SHP77 (cell line): ENCODE measurements at regions not wholly inside any gene's neighbourhood (a gene's known extent, or its start where the extent isn't known, plus 50 kb on each side); places are given as distances from the start of the nearest gene placed in this dataset.

Experiments used
- DNase-seq, 2 experiments: peaks; one replicate each; lab custom pipeline; 2025; lab: John Stamatoyannopoulos, UW

DNA sequence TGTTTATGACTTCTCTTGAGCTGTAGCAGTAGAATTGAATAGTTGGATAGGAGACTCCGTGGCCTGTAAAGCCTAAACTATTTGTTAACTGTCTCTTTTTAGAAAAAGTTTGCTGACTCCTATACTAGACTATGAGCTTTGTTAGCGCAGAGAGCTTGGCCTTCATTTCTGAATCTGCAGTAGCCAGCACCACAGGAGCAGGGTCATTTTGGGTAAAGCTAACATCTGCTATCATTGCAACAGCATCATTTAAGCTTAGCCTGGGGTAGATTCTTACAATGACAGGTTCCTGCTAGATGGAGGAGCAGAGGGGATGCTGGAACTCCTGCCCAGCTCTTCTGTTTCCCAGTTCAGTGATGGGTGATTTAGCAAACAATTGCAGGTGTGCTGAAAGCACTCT, 133.7 kb upstream of the ASTN2 start:
- no peak for DNase-seq

DNA sequence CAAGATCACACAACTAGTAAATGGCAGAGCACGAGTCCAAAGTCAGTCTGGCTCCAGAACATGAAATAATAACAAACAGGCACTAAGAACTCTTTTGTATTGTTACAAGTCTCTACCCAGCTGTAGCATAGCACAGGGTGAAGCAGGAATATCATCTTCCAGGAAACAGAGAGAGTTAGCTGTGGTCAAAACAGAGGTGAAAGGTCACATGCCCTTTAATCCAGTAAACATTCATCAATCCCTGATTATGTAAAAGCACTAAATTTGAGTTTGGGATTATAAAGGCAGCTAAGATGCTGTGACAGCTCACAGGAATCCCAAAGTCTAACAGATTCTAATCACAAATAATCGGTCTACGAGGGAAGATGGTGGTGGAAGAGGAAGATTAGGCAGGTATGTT, 133.0 kb upstream of the ASTN2 start:
- DNase-seq: no peak

DNA sequence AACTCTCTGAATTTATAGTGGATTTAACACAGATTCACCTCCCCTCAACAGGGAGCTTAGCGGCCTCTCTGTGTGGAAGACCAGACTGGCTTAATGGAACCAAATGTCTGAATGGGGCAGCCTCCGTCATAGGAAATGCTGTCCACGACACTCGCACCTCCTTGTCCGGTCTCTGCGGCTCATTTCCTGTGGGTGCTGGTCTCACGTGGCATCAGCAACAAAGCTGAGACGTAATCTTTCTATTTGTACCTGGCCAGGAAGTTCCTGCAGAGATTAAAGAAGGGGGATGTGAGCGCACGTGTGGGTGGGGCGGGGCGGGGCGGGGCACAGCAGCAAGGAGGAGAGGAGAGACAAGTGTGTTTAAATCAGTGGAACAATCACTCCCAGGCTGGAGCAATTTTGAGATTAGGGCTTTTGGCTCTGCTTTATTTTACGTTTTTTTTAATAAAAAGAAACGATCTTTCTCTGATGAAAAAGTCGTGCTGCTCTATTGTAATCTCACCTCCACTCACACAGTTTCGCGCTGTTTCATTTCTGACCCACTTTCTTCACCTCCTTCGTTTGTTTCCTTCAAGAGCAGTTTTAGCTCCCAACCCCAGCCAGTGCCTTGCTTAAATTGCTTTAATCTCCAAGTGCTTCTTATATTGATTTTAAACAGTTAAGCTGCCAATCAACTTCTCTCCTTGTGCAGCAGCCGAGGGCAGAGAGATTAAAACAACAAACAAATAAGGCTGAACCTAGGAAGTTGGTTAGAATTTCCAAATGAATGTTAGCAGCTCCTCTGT, 132.2 kb upstream of the ASTN2 start:
- no peak for DNase-seq

DNA sequence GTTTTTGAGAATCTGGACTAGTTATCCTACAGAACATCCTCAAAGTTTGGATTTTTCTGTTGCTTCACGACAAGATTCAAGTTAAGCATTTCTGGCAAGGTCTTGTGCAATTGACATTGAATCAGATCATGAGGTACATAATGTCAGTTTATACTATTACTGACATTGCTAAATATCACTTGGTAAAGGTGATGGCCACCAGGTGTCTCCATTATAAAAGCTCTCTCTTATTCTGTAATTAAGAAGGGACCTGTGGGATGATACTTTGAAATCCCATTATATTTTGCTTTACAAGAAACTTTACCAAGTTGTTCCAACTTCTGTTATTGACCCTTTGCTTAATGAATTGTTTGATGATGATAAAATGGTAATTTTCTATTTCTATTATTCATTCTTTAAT, 131.0 kb upstream of the ASTN2 start:
- DNase-seq: no peak

DNA sequence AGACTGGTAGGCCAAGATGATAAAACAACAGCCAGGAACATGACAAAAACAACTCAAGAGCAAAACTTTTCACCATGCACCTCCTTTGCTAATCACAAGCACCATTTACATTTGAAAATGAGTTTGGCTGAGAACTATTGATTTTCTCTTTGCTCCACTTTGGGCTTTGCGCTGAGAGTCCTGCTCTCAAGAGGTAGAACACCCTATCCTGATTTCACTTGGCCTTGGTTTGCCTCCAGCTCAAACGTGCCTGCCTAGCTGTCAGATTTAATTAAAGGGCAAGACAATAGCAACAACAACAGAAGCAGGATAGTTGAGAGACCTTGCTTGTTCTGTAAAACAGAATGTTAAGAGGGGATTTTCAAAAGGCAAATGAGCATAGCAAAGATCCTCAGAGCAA, 128.2 kb upstream of the ASTN2 start:
- no peak for DNase-seq

DNA sequence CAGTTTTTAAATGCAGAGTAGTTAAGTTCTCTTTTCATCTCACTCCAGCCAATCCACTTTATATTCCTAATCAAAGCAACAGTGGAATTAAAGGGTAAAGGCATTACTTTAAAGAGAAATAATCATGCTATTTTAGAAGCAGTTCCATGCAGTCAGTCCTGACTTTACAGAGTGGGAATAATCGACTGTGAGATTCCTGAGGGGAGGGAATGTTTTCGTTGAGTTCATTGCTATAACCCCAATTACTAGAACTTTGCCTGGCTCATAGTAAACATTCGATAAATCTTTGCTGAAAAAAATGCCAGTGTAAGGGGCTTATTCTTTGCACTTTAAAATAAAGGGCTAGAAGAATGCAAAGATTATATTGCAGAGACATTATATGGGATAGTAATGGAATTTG, 127.2 kb upstream of the ASTN2 start:
- DNase-seq: no peak

DNA sequence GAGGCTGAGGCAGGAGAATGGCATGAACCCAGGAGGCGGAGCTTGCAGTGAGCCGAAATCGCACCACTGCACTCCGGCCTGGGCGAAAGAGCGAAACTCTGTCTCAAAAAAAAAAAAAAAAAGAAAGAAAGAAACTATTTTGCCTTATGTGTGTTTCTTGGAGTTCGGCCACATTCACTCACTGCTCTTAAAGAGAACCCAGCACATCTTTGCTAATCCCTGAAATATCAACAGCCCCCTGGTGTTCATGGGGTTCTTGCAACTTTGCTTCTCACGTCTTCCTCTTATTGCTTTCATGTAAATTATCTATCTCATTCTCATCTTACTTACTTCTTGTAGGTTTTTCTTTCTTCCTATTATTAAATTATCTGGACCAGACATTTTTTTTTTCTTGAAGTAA, 126.3 kb upstream of the ASTN2 start:
- DNase-seq: no peak

DNA sequence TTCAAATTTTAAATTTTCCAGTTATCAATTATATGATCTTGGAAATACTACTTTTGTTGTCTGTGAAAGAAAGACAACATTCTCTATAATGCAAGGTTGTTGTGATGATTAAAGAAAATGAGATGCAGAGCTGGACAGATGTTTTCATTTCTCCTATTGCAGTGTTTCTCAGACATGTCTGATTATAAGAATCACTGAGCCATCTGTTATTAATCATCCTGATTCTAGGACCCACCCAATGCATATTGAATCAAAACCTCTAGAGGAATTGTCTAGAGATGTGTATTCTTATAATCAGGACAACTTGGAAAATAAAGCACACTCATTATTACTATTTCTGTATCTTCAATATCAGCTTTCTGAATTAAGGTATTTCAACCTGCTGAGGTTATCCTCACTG, 121.1 kb upstream of the ASTN2 start:
- DNase-seq: no peak

DNA sequence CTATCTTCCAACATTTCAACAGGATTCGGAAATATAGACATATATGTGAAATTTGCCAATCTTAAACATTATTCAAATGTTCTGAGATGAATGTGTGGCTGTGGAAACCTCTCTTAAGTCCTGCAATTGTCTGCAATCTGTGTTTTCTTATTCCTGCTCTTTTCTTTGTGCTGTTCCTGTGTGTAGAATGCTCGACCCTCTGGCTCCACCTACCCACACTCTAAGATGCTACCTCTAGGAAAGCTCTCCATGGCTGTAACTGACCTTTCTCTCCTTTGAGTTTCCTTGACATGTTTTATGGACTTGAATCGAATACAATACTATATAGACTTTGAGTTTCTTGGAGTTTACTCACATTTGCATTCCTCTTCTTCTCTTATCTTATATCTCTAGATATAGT, 120.6 kb upstream of the ASTN2 start:
- DNase-seq: no peak

DNA sequence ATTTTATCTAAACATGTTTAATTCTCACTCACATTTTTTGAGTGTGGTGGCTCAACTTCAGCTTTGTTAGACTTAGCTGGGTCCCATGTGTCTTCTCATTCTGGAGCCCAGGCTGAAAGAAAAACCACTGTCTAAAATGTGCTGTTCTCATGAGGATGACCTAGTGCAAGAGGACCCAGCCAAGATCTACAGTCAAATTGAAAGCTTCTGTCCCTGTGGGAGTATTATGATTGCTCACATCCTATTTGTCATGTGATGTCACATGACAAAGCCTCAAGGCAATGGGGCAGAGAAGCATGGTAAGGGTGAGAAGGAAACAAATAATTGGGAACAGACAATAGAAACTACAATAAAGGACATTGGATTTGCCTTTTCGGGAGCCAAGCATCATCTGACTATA, 113.4 kb upstream of the ASTN2 start:
- no peak for DNase-seq

DNA sequence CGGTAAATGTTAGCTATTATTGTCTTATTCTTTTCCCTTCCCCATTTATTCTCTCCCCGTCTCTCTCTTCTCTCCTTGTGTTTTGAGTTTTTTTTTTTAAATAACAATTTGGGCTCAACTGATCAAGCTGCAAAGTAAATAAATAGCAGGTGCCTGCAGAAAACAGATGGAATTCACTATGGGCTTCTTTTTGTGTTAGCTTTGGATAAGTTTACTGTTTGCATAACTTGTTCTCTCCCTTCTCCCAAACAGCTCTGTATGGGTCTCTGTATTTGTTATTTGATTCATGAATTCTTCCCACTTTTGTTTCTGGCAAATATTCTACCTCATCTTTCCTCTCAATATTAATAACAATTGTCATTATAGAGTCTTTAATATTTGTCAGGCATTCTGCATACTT, 111.8 kb upstream of the ASTN2 start:
- no peak for DNase-seq

DNA sequence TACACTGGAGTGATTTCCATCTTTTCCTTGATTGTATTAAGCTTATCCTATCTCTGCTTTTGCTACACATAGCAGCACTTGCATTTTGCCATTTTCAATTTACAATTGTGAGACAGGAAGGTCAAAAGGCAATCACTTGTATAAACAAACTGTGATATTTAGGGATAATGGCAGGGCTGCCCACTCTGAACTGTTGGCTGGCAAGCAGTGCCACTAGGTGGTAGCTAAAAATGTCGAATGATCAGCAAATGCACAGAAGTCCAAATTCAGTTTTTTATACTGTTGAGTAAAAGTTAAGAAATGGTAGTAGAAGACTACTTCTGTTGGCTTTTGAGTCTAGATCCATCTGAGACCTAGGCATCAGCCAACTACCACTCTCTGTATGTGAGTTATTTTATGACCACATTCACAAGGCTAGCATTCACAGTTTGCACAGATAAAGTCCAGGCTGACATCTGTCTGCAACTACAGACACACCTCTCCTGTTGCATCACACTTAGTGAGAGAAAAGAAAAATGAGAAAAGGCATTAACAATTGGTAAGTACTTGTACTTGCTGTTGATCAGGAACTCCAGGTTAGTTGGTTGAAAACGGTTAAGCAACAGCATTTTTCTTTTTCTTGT, 108.8 kb upstream of the ASTN2 start:
- DNase-seq: no peak

DNA sequence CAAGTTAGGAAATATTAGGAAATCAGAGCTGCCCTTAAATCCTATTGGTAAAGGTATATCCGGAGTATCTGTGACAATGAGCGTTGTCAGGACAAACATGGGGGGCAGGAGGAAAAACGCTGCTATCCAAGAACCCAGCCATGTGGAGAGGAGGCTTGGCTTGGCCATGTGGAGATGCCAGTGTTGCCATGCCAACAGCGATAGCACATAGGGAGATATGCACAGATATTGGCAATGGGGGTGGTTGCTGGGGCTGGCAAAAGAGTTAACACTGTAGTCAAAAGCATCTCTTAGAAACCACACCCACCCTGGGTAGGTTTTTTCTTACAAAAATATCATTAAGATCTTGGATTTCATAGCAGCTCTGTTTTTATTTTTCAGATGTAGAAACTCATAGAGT, 106.4 kb upstream of the ASTN2 start:
- DNase-seq: no peak

DNA sequence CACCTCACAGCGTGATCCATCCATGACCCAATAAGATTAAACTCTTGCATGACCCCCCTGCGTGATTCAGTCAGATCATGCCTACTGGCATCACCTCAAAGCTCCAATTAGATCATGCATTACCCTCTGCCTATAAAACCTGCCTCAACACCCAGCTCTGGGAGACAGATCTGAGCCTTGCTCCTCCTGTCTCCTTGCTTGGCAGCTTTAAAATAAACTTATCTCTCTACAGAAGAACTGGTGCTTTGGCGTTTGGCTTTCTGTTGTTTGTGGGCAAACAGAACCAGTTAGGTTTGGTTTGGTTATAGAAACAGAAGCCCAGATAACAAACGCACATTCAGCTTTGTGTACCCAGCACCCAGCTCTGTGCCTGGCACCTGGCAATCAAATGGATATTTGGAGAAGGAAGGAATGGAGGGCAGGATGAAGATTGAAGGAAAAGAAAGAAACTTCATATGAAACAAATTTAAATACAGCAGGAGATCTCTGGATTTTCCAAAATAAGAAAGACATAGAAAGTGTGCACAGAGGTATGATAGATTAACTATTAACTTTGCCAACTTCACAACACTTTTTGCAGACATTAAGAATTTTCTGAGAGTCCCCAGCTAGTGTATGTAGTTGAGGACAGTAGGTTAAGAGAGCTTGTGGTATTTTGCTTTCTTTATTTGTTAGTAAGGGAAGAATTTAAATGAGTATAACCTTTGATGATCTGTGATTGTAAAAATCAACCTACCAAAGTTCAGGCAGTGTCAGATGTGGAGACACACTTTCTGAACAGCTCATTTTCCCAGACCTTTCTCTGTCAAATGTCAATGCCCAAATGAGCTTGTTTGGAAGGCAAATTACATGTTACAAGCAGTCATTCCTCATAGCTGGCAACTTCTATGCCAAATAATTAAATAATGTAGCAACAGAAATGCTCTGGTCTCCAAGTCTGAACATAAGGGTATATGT, 102.1 kb upstream of the ASTN2 start:
- DNase-seq: no peak

DNA sequence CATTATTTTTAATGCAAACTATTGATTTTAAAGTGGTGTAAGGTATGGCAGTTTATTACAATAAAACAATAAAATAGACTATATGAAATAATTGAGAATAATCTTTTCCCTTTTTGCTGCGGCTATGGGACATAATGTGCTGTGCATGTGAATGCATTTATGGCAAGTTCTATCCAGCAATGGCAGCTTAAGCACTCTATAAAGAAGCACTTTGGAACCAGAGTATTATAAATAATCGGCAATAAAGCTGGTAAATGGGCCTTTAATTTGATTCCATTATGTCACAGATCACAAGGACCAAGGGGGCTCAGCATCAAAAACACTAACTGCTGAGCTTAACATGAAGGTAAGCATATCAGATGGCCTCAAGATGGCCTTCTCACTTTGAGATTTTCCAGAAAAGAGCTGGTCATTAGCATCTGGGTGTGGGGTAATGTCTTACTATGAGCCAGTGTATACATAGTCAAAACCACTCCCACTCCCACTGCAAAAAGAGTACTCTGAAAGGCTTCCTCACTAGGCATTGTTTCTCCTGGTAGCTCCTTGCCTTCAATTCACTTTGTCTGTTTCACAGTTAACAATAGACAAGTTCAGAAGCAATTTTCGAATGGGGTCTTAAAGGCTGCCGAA, 97.1 kb upstream of the ASTN2 start:
- DNase-seq: no peak

DNA sequence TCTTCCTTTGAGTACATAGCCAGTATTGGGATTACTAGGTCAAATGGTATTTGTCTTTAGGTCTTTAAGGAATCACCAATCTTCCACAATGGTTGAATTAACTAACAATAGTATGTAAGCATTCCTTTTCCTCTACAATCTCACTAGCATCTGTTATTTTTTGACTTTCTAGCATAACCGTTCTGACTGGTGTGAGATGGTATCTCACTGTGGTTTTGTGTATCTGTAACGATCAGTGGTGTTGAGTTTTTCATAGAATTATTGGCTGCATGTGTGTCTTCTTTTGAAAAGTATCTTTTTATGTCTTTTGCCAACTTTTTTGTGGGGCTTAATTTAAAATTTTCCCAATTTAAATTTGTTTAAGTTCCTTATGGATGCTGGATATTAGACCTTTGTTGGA, 81.5 kb upstream of the ASTN2 start:
- no peak for DNase-seq

DNA sequence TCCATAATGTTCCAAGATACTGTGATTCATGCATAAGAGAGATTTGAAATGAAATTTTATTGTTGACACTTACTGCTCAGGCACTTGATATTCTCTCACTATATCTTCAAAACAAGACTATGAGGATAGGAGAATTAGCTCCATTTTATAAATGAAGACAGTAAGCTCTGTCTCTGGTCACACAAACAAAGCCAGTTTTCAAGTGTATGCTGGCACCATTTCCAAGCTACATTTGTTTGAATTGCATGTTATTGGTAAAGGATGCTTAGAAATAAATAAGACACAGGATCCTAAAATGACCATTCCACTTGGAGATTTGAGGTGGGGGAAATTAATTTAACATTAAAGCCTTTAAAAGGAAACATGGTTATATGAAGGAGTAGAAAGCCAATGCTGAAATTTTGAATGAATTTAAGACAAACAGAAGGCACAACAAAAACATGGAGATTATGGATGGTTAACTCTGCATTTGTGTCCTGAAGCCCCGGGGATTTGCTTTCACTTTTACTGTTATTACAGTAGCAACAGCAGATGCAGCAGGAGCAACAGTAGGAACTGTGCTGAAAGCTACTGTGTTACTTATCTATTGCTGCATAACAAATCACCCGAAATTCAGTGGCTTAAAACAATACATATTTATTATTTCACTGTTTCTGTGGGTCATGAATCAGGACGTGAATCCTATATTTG, 79.7 kb upstream of the ASTN2 start:
- DNase-seq: peak; percentile 2 to 7

DNA sequence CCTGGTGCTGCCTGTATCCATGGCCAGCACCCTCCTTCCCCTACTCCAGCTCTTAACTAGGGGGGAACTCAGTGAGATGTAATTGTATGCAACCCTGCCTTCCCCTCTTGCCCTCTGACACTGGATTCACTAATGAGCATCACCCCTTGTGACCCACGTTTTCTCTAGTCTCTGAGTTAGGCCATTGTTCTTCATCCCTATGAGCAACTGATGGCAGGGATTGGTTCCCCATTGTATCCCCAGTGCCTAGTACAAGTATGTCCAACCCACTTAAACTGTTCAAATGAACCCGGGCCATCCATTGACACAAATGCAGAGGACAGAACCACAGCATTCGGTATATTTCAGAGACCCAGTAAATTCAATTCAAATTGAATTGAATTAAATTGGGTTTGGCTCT, 77.6 kb upstream of the ASTN2 start:
- no peak for DNase-seq

DNA sequence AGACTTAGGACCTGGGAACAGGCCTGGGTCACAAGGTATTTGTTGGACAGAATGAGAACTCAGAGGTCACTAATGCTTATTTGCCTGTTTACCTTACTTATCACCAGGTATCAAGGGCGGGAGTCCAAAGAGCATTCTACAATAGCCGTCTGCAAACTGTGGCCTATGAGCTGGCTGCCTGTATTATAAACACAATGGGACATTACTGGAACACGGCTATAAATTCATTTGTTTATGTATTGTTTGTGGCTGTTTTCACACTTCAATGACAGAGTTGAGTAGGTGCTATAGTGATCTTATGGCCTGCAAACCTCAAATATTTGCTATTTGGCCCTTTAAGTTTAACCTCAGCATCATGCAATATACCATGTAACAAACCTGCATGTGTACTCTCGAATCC, 76.6 kb upstream of the ASTN2 start:
- DNase-seq: no peak

DNA sequence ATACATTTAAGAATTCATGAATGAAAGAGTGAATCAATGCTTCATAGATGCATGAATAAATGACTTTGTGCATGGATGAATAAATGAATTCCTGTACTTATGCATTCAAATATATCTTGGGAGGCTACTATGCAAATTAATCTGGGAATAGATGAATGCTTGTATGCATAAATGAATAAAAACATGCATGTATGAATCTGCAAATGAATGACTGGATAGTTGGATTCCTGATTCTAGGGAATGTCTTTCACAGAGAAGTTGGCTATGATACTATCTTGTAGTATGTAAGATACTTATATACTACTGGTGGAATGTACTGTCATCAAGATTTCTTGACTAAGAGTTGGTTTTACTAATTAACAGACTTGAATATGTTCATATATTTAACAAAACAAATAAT, 75.3 kb upstream of the ASTN2 start:
- DNase-seq: no peak

DNA sequence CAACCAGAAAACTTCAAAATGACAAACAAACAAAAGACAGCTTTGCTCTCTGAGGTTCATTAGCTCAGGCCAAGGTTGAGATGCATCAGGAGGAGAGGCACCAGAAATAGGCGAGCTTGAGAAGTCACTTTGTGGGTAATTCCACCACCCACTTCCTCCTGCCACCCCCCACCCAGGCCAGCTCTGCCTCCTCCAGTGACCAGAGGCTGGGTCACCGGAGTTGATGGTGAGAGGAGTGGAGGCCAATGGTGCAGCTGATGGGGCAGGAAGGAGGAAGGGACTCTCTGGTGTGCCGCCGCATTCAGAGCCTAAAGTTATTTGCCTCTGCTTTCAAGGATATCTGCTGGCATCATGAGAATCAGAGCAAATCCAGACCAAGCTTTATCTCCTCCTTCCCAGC, 73.8 kb upstream of the ASTN2 start:
- no peak for DNase-seq
